Right kidney (tissue), 1 donor: ENCODE measurements at regions not wholly inside any gene's neighbourhood (a gene's known extent, or its start where the extent isn't known, plus 50 kb on each side); places are given as distances from the start of the nearest gene placed in this dataset.
"Not testable (repeated sequence)": the region's sequence is repeated elsewhere in the genome, so short reads cannot be mapped to it uniquely, and the experiment has no call there.

Source experiments
- DNase-seq: peaks from one replicate; pipeline ENCODE4 v3.0.0-alpha.2; 2016

GRCh38 chr2:129377078-129377469 is 602.4 kb upstream of the RAB6C start:
- DNase-seq: no peak

GRCh38 chr2:129378186-129378585 is 601.3 kb upstream of the RAB6C start:
- DNase-seq: no peak

GRCh38 chr2:129379411-129379810 is 600.1 kb upstream of the RAB6C start:
- no peak for DNase-seq

- no peak for DNase-seq
Observed at GRCh38 chr2:129381789-129382188, 597.7 kb upstream of the RAB6C start.

GRCh38 chr2:129388870-129389269 is 590.6 kb upstream of the RAB6C start:
- DNase-seq: no peak

- DNase-seq: no peak
Observed at GRCh38 chr2:129393816-129394215, 585.6 kb upstream of the RAB6C start.

- DNase-seq: no peak
Observed at GRCh38 chr2:129396980-129397599, 582.4 kb upstream of the RAB6C start.

- DNase-seq: peak; percentile 15
Observed at GRCh38 chr2:129400826-129401225, 578.6 kb upstream of the RAB6C start.

GRCh38 chr2:129402076-129402475 is 577.4 kb upstream of the RAB6C start:
- DNase-seq: no peak

GRCh38 chr2:129404000-129404685 is 575.3 kb upstream of the RAB6C start:
- DNase-seq: no peak

- DNase-seq: no peak
Observed at GRCh38 chr2:129408570-129408969, 570.9 kb upstream of the RAB6C start.

- DNase-seq: not testable (repeated sequence)
Observed at GRCh38 chr2:129417041-129417440, 562.4 kb upstream of the RAB6C start.

GRCh38 chr2:129422028-129422427 is 557.4 kb upstream of the RAB6C start:
- no peak for DNase-seq

- DNase-seq: no peak
Observed at GRCh38 chr2:129428086-129428660, 551.3 kb upstream of the RAB6C start.

- DNase-seq: no peak
Observed at GRCh38 chr2:129430911-129431310, 548.6 kb upstream of the RAB6C start.

GRCh38 chr2:129431881-129432280 is 547.6 kb upstream of the RAB6C start:
- DNase-seq: no peak

GRCh38 chr2:129436809-129437208 is 542.7 kb upstream of the RAB6C start:
- no peak for DNase-seq

- DNase-seq: no peak
Observed at GRCh38 chr2:129437725-129438124, 541.7 kb upstream of the RAB6C start.

- DNase-seq: no peak
Observed at GRCh38 chr2:129438501-129439057, 540.9 kb upstream of the RAB6C start.

- DNase-seq: no peak
Observed at GRCh38 chr2:129439406-129440302, 539.8 kb upstream of the RAB6C start.

- no peak for DNase-seq
Observed at GRCh38 chr2:129441610-129442009, 537.9 kb upstream of the RAB6C start.

- DNase-seq: no peak
Observed at GRCh38 chr2:129443235-129443864, 536.1 kb upstream of the RAB6C start.
